Type B pancreatic cell (in vitro differentiated cells): ENCODE measurements at regions not wholly inside any gene's neighbourhood (a gene's known extent, or its start where the extent isn't known, plus 50 kb on each side); places are given as distances from the start of the nearest gene placed in this dataset. TPM values are rescaled to one million over a fixed set of nuclear protein-coding genes. Genes with fewer than 3 reads are reported as not detected.
"Not testable (repeated sequence)": the region's sequence is repeated elsewhere in the genome, so short reads cannot be mapped to it uniquely, and the experiment has no call there.

ENCODE experiments used
- DNase-seq: peaks from one replicate; pipeline ENCODE4 v3.0.0; 2021; ENCODE audit warnings: mixed read lengths; ENCODE audit not compliant: unreplicated experiment; ENCODE audit errors: extremely low spot score
- H3K27ac Mint-ChIP-seq: 2 replicates; pipeline ENCODE4 v1.8.0; 2021; ENCODE audit warnings: mild to moderate bottlenecking, mixed read lengths
- H3K27me3 Mint-ChIP-seq: 2 replicates; pipeline ENCODE4 v1.8.0; 2021; ENCODE audit warnings: mixed read lengths
- H3K36me3 Mint-ChIP-seq: 2 replicates; pipeline ENCODE4 v1.8.0; 2021; ENCODE audit warnings: mixed read lengths
- H3K4me1 Mint-ChIP-seq: one replicate; pipeline ENCODE4 v1.8.0; 2021; ENCODE audit warnings: mixed read lengths; ENCODE audit not compliant: unreplicated experiment
- H3K4me3 Mint-ChIP-seq: 2 replicates; pipeline ENCODE4 v1.8.0; 2021; ENCODE audit warnings: mild to moderate bottlenecking, mixed read lengths
- H3K9me3 Mint-ChIP-seq: 2 replicates; pipeline ENCODE4 v1.8.0; 2021; ENCODE audit warnings: mixed read lengths
- microRNA-seq: library from miRNA; unstranded; fragments of <30 nt; microRNA quantifications from one replicate; pipeline ENCODE4, GENCODE V29; 2020

DNA sequence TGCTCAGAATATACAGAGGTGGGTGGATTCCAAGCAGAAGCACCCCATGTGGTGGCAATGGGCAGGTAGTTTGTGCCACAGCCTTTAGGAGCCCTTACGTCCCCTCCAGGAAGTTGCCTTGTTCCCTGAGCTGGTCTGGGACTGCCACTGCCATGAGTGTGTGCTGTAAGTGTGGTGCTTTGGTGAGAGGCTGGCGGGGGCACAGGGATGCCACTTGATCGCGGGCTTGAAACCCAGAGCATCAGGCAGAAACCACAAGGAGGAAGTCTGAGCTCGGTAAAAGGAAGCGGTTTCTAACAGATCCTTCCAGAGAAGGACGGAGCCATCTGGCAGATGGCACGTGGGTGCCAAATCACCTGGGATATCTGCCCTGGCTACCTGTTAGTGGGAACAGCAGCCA is 221.3 kb downstream of the ZNF479 start:
- not testable (repeated sequence) for DNase-seq, H3K27me3 Mint-ChIP-seq, H3K27ac Mint-ChIP-seq, H3K36me3 Mint-ChIP-seq, H3K4me1 Mint-ChIP-seq, H3K4me3 Mint-ChIP-seq, H3K9me3 Mint-ChIP-seq

DNA sequence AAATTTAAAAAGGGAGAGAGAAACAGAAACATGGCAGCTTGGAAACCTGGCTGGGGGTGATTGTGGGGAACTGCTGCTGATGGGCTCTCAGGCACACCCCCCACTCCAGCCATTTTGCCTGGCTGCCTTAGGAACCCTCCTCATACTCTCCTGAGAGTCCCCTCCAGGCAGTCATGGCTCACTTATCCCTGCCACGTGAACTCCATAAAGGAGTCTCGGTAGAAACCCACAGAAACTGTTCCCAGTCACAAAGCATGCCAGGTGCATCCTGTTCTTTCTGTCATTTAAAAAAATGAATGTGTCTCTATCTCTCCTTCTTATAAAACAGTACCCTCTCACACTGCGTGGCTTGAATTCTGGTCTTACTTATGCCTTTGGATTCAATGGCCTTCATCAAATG is 242.8 kb downstream of the ZNF479 start:
- not testable (repeated sequence) for H3K4me1 Mint-ChIP-seq, H3K27me3 Mint-ChIP-seq, DNase-seq, H3K9me3 Mint-ChIP-seq, H3K36me3 Mint-ChIP-seq, H3K4me3 Mint-ChIP-seq, H3K27ac Mint-ChIP-seq

DNA sequence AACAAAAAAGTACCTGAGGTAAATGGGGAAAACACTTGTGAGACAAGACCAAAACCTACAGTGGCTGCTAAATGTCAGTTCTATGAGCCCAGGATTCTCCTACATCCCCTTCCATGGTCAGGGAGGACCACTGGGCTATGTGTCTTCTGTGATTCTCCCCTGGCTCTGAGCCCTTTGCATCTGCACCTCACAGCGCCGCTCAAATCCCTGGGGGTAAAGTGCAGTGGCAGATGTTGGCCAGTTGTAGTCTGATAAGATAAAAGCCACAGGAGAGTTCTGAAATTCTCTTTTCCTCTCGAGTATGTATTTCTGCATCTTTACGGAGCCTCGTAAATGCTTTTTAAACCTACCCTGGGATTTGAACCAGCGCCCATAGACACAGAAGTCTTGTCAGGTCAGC is 247.1 kb downstream of the ZNF479 start:
- H3K36me3 Mint-ChIP-seq: not testable (repeated sequence)

DNA sequence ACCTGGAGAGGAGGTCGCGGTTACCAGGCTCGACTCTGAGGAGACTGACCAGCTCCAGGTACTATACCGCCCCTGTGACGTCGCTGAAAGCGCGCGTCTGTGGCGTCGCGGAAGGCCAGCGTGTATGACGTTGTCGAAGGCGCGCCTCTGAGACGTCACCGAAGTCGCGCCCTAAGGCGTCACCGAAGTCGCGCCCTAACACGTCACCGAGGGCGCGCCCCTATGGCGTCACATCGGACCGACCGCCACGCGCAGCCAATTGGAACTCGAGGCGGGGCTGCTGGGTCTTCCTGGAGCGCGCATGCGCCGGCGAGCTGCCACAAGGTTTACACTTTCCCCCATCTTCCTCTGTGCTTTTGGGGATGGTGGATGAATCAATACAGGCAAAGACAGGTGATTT is 249.9 kb downstream of the ZNF479 start:
- not testable (repeated sequence) for H3K4me1 Mint-ChIP-seq, H3K27ac Mint-ChIP-seq, H3K4me3 Mint-ChIP-seq

More for the DNA sequence above, 247.1 kb downstream of the ZNF479 start:
- H3K27me3 Mint-ChIP-seq, H3K9me3 Mint-ChIP-seq, H3K4me1 Mint-ChIP-seq, H3K4me3 Mint-ChIP-seq, H3K27ac Mint-ChIP-seq, DNase-seq: not testable (repeated sequence)

More for the DNA sequence above, 249.9 kb downstream of the ZNF479 start:
- H3K9me3 Mint-ChIP-seq, H3K36me3 Mint-ChIP-seq, H3K27me3 Mint-ChIP-seq: not testable (repeated sequence)
- DNase-seq: peak; percentile 66

Small RNAs in the stretch of these regions (microRNA-seq; reads per million reads assigned to microRNA genes)
- not detected for gene MIR4283-1
